SW480 (cell line): ENCODE measurements at regions not wholly inside any gene's neighbourhood (a gene's known extent, or its start where the extent isn't known, plus 50 kb on each side); places are given as distances from the start of the nearest gene placed in this dataset.
"Not testable (repeated sequence)": the region's sequence is repeated elsewhere in the genome, so short reads cannot be mapped to it uniquely, and the experiment has no call there.

Source experiments
- DNase-seq: peaks from one replicate; pipeline ENCODE4 v3.0.0-alpha.2; 2016; ENCODE audit warnings: low spot score

DNA sequence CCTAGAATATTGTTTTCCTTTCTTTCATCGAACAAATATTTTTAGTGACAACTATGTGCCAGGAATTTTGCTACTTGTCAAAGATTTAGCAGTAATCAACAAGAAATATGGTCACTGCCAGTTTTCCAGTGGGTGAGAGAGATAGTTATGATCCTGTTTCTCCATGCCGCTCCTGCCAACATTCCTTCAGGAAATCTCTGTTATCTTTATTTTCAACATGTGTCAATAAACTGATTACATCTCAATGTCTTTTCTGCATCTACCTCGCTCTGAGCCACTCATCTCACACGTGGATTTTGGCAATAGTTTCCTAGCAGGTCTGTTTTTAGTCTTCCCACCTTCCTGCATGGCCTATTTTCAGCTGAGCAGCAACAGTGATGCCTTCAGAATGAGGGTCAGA, 650.0 kb upstream of the STXBP6 start:
- no peak for DNase-seq

DNA sequence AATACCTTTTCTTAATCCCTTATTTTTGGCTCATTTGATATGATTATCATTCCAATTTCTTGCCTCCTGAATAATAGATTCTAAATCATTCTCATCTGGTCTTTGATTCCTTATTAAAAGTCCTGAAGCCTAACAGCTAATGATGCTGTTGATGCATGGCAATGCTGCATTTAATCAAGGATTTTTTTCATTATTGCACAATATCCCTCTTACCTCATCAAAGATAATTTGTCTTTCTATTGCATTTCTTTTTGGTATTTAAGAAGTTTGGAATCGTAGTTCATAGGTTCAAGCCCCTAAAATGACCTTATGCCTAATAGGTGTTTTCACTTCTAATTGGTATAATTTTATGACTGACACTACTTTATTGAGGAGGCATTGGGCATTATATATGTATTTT, 648.2 kb upstream of the STXBP6 start:
- DNase-seq: no peak

DNA sequence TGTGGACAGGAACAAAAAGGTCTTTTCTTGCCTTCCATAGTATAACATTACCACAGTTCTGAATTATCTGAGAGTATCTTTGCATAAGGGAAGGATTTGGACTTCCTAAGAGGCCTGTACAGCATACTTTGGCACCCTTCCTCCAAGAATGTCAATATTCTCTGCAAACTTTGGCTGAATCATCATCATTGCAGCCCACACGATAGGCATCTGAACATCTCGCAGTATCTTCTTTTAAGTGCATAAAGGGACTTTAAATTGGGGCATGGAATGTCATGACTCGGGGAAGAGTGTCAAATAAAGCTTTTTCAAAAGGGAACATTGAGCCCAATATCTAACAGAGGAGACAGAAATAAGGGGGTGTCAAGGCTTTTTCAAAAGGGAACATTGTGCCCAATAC, 646.2 kb upstream of the STXBP6 start:
- DNase-seq: no peak

DNA sequence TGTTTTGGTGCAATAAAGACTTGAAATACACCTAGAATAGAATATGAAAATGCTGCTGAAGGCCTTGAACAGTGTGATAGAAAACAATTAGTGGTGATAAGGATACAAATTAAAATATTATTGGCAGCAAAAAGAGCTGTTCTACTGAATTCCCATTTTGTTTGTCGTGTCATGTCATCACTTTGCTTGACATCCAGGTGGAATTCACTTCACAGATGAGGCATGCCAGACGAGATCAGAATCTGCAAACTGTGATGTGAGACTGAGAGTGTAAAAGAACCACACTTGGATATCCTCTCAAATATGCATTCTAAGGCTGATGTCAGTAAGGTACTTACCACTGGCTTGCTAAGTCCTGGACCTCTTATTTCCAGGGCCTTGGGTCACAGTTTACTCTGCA, 635.1 kb upstream of the STXBP6 start:
- DNase-seq: no peak

DNA sequence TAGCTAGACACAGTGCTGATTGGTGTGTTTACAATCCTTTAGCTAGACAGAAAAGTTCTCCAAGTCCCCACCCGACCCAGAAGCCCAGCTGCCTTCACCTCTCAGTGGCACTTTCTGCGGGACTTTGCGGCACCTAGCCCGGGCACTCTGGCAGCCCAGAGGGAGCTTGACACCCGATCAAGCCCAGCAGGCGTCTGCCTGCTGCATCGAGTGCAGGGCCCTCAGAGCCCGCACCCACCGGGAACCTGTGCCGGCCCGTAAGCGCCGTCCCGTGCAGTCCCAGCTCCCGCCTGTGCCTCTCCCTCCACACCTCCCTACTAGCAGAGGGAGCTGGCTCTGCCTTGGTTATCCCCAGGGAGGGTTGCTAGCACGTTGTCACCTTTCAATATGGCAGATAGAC, 631.0 kb upstream of the STXBP6 start:
- DNase-seq: no peak

DNA sequence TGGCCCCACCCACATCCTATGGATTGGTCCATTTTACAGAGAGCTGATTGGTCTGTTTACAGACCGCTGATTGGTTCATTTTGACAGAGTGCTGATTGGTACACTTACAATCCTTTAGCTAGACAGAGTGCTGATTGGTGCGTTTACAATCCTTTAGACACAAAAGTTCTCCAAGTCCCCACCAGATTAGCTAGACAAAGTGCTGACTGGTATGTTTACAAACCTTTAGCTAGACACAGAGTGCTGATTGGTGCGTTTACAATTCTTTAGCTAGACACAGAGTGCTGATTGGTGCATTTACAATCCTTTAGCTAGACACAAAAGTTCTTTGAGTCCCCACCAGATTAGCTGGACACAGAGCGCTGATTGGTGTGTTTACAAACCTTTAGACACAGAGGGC, 630.6 kb upstream of the STXBP6 start:
- not testable (repeated sequence) for DNase-seq

DNA sequence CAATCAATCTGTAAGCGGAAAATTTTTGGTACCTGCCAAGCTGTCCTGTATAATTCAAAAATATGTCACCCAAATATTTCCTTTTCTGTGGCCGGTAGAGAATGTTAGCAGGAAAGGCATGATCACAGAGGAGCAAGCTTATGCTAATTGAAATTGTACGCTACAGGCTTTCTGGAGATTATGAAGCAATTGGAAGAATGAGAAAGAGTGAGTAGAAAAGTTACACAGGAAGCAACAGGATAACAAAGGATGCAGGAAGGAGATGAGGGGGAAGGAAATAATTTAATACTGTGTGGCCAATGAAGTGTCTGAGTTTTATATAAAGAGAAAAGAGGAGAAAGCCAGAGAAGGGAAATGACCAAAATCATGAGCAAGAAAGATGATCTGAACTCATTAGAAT, 627.2 kb upstream of the STXBP6 start:
- no peak for DNase-seq

DNA sequence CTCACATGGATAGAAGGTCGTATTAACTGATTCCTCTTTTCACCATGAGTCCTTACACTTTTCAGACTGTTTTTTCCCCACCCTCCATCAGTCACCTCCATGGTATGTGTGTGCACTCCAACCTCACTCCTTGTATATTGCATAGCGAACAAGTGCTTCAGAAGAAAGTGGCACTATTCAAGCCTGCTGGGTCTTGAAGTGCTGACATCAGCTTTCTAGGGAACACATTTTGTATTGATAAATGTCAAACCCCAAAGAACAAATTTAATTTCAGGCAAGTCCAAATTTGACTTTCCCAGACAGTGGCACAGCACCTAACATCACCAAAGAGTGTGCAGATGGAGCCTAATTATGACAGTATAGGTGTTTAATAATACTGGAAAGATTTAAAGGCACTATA, 617.4 kb upstream of the STXBP6 start:
- no peak for DNase-seq

DNA sequence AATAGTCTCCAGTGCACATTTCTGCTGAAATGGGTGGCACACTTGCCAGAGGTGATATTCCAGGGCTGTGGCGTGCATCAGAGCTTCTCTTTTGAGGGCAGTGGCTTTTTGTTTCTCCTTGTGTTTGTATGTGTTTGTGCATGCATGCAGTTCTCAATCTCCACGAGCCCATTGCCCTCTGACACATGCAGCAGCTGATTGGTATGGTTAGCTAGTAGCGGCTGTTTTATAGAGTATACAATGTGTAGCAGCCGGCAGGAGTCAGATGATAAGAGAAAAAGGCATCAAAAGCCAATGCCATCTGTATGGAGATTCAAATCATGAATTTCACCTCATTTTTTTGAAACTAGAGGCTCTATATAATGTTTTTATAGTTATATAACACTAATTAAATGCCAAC, 616.9 kb upstream of the STXBP6 start:
- DNase-seq: no peak

DNA sequence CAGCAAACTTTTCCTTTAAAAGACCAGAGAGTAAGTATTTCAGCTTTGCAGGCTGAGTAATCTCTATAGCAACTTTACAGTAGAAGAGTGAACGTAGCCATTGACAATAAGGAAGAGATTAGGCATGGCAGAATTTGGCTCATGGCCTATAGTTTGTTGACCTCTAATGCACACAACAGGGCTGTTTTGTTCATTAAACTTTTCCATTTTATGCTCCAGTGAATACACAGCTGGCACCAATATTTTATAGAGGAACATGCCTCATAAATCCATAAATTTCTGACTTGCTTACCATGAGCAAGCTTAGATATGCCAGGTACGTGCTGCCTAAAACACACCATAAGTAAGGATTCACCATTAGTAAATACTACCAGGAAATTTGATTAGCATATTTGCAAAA, 609.0 kb upstream of the STXBP6 start:
- no peak for DNase-seq

DNA sequence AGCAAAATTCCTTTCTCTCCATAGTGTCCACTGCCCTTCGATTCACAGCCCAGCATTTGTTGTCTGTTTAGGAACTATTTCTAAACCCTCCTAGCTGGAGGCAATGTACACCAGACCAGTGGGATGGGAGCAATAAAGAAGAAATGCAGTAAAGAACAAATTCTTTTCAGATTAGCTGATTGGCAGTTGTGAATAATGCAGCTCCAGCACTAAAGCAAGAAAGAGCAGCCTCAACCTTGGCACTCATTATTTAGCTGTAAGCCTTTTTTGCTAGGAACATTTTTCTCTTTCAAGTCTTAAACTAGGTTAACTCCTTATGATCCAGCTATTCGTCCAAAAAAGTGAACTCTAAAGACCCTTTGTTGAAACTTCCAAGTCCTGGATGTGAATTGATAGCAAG, 580.5 kb upstream of the STXBP6 start:
- no peak for DNase-seq

DNA sequence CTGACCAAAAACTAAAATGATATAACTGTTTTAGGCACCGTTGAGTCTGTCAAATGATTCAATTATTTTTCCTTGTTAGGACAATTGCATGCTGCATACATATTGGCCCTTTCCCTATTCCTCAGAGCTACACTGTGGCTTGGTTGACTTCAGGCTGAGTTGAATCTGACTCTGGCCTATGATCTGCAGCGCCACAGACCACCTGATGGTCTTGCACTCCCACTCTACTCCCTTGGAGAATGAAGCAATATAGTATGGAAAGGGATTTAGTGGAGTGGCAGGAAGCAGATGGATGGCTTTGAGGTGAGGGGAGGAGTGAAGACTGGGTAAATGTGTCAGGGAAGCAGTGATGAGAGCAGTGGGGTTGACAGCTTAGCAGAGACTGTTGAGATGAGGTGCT, 579.0 kb upstream of the STXBP6 start:
- DNase-seq: no peak

DNA sequence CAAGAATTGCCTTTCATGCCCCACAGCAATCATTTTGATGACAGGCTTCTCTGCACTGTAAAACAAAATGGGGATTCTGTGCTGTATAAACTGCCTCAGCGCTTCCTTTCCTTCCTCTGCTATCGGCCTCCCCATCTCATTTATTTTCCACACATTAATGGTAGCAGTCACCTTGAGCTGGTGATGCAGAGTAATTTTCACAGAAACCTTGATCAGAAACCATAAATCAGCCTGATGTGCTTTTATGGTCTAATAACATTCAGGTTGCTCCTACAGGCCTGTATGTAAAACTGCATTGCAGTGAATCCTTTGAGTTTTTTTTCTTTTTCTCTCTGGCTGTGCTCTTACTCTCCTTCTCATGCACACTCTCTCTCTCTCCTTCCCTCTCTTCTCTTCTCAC, 578.4 kb upstream of the STXBP6 start:
- no peak for DNase-seq

DNA sequence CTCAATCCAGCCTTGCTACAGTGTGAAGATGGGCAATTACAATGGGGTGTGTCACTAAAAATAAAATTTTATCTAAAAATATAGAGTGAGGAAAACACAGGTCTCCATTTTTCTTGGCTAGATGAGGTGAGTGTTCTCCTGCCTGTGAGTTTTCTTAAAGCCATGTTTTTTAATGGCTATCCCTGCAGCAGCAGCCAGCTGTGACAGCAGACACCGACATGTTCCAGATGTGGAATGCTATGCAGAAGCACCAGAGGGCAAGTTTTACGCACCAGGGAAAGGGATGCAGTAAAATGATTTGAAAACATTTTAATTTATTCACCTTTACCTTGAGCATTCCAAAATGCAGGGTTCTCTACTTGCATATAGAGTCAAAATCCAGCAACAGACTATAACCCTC, 577.0 kb upstream of the STXBP6 start:
- no peak for DNase-seq

DNA sequence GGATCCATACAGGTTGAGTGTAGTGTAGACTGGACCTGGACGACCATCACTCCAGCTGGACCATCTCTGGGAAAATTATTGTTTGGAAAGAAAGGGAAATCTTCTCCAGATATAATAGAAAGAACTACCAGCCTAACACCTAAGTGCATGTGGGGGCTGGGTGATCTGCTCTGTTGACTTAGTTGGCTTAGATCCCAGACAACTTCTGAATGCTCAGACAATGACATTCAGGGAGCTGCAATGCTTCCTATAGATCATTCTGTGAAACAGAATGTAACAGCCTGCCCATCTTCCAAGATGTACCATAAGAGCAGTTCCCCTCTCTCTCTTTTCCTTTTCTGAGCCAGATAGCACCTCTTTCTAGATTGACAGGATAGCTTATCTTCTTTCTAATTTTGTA, 572.8 kb upstream of the STXBP6 start:
- no peak for DNase-seq

DNA sequence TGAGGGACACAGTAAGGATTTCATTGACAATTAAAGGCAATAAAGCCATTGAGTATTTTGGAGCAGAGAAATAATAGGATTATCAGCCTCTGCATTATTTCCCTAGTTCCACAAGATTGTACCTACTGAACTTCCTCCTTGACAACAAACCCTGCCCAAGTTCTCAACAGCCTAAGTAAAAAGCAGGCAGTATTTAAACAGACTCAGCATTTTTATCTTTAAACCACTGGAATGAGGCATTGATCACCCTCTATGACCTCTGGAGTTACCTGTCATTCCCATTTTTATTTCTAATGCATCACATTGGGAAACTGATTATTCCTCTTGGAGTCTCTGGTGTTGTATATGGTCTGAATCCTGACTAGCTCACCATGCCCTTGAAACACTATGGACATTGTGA, 570.6 kb upstream of the STXBP6 start:
- no peak for DNase-seq

DNA sequence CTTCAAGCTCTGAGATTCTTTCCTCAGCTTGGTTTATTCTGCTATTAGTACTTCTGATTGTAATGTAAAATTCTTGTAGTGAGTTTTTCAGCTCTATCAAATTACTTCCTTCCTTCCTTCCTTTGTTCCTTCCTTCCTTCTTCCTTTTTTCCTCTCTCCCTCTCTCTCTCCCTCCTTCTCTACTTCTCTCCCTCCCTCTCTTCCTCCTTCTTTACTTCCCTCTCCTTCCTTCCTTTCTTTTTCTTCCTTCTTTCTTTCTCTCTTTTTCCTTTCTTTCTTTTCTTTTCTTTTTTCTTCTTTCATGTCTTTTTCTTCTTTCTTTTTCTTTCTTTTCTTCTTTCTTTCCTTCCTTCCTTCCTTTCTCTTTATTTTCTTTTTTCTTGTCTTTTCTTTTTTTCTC, 565.2 kb upstream of the STXBP6 start:
- DNase-seq: no peak

DNA sequence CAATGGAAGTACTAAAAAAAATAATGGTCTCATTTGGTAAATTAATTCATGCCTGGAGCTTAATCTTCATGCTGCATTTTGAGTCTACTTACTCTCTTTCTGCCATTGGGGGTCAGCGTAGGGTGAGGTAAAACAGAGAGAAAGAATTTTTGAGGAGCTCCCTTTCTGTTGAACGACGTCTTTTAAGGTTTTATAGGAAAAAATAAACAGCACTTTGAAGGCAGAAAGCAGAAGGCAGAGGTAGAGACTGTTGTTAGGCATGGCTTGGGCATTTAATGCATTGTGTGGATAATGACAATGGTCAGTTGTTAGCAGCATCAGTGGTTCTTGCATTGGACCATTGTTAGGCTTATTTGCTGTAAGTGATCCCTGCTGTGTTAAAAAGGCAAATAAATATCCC, 557.2 kb upstream of the STXBP6 start:
- DNase-seq: no peak

DNA sequence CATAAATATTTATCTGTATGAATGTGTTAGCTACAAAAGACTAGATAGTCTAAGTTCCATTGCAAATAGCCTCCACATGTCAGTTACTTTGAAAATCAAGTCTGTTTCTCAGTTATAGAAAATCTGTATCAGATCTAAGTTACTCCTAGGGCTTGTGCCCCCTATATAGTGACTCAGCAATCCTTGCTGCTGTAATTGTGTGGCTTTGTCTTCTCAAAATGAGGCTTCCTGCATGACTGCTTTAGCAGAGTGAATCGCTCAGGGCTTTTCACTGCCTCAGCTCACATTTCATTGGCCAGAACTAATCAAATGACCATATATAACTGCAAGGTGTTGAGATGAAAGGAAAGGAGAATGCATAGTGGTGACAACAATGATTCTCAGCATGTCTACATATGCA, 552.2 kb upstream of the STXBP6 start:
- no peak for DNase-seq

DNA sequence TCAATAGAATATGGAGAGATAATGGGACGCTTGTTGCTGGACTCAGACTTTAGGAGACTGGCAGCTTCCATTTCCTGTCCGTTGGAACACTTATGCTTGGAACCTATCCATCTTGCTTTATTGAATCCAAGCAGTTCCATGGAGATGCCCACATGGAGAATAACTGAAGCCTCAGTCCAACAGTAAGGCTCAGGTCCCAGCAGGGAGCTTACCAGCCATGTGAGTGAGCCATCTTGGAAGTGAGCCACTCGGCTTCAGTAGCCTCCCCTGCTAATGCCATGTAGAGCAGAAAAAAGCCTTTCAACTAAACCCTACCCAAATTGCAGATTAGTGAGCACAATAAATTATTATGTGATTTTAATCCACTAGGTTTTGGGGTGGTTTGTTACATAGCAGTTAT, 538.8 kb upstream of the STXBP6 start:
- no peak for DNase-seq

DNA sequence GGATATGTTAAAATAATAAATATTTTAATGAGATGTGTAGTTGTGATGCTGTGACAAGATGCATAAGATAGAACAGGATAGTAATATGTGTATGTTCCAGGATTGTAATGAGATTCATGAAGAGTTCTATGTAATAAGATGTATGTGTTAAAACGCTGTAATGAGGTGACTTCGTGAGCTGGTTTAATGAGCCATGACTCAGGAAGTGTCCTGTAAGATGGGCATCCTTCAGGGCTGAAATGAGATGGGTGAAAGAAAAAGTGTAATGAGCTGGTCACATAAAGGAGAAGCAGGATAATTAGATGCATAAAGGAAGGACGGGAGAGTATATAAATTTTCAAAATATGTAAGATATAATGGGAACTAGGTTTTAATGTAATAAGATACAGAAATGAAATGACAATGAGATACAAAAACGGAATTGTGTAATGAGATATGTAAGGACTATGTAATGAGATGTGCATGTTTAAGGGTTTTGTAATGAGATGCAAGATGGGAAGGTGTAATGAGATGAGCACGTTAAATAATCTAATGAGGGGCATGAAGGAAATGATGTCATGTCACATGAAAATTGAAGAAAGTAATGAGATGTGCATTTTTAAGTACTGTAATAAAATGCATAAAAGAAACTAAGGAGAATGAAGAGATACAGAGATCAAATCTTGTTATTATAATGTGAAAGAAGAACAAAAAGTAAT, 524.8 kb upstream of the STXBP6 start:
- no peak for DNase-seq

DNA sequence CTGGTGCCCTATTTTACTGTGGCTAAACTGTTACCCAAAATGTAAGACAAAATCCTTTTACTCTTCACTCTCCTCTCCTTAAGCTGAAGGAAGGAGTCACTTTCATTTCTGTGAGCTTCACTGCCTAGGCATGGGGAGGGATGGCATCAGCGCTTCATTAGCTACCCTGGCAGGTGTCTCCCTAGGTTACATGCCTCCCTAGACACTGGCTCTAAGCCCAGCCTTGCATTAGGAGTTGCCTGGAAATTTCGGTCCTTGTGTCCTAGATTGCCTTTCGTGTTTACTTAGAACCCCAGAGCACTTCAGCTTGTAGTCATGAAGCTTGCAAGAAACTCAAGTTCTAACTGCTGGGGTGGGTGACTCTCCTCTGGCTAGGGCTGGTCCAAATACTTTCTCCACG, 520.5 kb upstream of the STXBP6 start:
- no peak for DNase-seq

DNA sequence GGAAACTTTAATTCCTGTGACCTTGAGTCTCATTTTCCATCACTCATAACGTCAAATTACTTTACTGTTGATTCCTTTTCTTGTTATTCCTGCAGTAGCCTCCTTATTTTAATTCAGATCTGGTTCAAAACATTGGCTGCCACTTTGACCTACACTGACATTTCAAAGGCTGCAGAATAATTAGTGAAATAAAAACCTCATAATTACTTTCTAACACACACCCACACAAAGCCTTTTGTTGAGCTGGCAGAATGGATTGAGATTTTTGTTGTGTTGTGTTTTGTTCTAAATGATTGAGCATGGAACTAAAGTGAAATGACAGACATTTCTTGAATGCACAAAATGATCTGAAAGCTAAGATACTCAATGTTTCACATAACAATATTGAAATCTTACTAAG, 507.5 kb upstream of the STXBP6 start:
- DNase-seq: no peak

DNA sequence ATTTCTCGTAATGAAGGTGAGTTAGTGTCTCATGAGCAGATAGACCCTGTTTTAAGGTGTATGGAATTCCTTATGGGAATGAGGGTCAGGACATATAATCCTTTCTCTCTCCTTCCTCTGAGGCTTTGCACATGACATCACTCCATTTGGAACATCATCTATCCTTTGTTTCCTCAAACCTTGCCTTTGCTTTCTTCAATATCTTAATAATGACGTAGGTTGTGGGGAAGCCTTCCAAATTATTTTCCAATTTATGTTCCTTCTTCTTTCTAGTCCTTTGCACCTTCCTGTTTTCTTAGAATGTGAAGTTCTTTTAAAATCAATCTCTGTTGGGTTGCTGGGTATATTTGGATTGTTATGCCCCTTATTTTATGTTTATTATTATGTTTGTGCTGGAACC, 502.9 kb upstream of the STXBP6 start:
- no peak for DNase-seq

DNA sequence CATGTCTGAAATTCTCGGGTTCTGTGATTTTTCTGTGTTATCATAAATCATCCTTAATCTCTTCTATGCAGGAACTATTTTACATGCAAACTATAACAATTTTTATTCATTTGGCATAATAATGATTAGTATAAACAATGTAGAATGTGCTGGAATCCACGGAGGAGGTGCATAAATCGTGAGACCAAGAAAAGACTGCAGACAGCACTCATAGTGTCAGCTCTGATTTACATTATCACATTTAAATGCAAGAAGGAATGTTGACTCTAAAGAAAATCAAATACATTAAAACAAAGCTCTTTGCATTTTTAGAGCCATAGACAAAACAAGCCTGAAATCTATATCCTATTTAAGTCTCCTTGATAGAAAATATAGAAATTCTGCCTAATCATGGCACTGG, 501.7 kb upstream of the STXBP6 start:
- DNase-seq: no peak
